ENCODE measurements at regions not wholly inside any gene's neighbourhood (a gene's known extent, or its start where the extent isn't known, plus 50 kb on each side); places are given as distances from the start of the nearest gene placed in this dataset.
A peak's percentile ranks its signal among the peaks of the same experiment; 100 is the strongest.

GRCh38 chr2:225190987-225191386 is 148.7 kb upstream of the DOCK10 start:
- peaks cover 7% of the 10 kb centered on the region for H3K4me1 ChIP-seq (ENCODE audit: insufficient read depth, poor library complexity, severe bottlenecking)
- peaks cover 14% of the 10 kb centered on the region for H3K27me3 ChIP-seq (ENCODE audit: insufficient read depth, poor library complexity, severe bottlenecking)
- TF ChIP-seq, protein P1, sequence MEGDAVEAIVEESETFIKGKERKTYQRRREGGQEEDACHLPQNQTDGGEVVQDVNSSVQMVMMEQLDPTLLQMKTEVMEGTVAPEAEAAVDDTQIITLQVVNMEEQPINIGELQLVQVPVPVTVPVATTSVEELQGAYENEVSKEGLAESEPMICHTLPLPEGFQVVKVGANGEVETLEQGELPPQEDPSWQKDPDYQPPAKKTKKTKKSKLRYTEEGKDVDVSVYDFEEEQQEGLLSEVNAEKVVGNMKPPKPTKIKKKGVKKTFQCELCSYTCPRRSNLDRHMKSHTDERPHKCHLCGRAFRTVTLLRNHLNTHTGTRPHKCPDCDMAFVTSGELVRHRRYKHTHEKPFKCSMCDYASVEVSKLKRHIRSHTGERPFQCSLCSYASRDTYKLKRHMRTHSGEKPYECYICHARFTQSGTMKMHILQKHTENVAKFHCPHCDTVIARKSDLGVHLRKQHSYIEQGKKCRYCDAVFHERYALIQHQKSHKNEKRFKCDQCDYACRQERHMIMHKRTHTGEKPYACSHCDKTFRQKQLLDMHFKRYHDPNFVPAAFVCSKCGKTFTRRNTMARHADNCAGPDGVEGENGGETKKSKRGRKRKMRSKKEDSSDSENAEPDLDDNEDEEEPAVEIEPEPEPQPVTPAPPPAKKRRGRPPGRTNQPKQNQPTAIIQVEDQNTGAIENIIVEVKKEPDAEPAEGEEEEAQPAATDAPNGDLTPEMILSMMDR (IDR thresholded peaks at IDR 0.05; ENCODE audit: poor library complexity, severe bottlenecking): no peak
- no peaks in the 10 kb centered on the region for H3K36me3 ChIP-seq (ENCODE audit: low read depth)
- no peak for ATAC-seq (ENCODE audit: low read depth)
- H3K9me3 ChIP-seq (ENCODE audit: severe bottlenecking): no peaks in the 10 kb centered on the region
- H3K27ac ChIP-seq (ENCODE audit: poor library complexity, severe bottlenecking): no peak overlapping the region
- no peak overlapping the region for H3K4me3 ChIP-seq (ENCODE audit: severe bottlenecking)
- no peak for DNase-seq (ENCODE audit: low spot score)

- Histone ChIP-seq H3K9me3 (ENCODE audit: severe bottlenecking) (no peaks in the 10 kb centered on the region), H3K4me3 (ENCODE audit: severe bottlenecking) (no peak overlapping the region), H3K27me3 (ENCODE audit: insufficient read depth, poor library complexity, severe bottlenecking) (peaks cover 13% of the 10 kb centered on the region), H3K36me3 (ENCODE audit: low read depth) (no peaks in the 10 kb centered on the region), H3K4me1 (ENCODE audit: insufficient read depth, poor library complexity, severe bottlenecking) (no peaks in the 10 kb centered on the region), H3K27ac (ENCODE audit: poor library complexity, severe bottlenecking) (no peak overlapping the region)
- DNase-seq (ENCODE audit: low spot score) (no peak), ATAC-seq (ENCODE audit: low read depth) (no peak)
- TF ChIP-seq, protein P1 (IDR thresholded peaks at IDR 0.05; ENCODE audit: poor library complexity, severe bottlenecking): no peak
Observed at GRCh38 chr2:225184948-225185347, 142.7 kb upstream of the DOCK10 start.

- TF ChIP-seq, protein P1 (IDR thresholded peaks at IDR 0.05; ENCODE audit: poor library complexity, severe bottlenecking): no peak
- Histone ChIP-seq H3K27me3 (ENCODE audit: insufficient read depth, poor library complexity, severe bottlenecking) (no peaks in the 10 kb centered on the region), H3K27ac (ENCODE audit: poor library complexity, severe bottlenecking) (no peak overlapping the region), H3K4me3 (ENCODE audit: severe bottlenecking) (no peak overlapping the region), H3K36me3 (ENCODE audit: low read depth) (no peaks in the 10 kb centered on the region), H3K4me1 (ENCODE audit: insufficient read depth, poor library complexity, severe bottlenecking) (no peaks in the 10 kb centered on the region), H3K9me3 (ENCODE audit: severe bottlenecking) (no peaks in the 10 kb centered on the region)
- ATAC-seq (ENCODE audit: low read depth) (no peak), DNase-seq (ENCODE audit: low spot score) (no peak)
Observed at GRCh38 chr2:225182126-225182525, 139.9 kb upstream of the DOCK10 start.

DNA sequence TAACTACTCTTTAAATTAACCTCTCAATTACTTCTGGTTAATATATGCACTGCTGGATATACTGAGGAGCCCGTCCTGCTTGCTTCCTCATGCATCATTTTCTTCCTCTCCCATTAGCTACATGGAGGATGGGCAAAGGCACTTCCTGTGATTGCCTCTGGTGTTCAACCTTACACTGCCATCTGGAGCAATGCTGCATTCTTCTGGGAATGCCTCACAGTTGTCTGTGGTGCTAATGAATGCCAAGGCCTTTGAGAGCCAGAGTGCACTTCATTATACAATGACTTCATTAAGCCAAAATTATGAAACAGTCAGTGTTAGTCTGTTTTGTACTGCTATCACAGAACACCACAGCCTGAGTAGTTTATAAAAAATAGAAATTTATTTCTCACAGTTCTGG is 134.8 kb upstream of the DOCK10 start:
- TF ChIP-seq, protein P1 (IDR thresholded peaks at IDR 0.05; ENCODE audit: poor library complexity, severe bottlenecking): no peak
- H3K36me3 ChIP-seq (ENCODE audit: low read depth): no peaks in the 10 kb centered on the region
- no peaks in the 10 kb centered on the region for H3K9me3 ChIP-seq (ENCODE audit: severe bottlenecking)
- peak; percentile 68 for ATAC-seq (ENCODE audit: low read depth)
- H3K4me3 ChIP-seq (ENCODE audit: severe bottlenecking): no peak overlapping the region
- no peaks in the 10 kb centered on the region for H3K27me3 ChIP-seq (ENCODE audit: insufficient read depth, poor library complexity, severe bottlenecking)
- no peak for DNase-seq (ENCODE audit: low spot score)
- no peak overlapping the region for H3K27ac ChIP-seq (ENCODE audit: poor library complexity, severe bottlenecking)
- no peaks in the 10 kb centered on the region for H3K4me1 ChIP-seq (ENCODE audit: insufficient read depth, poor library complexity, severe bottlenecking)

DNA sequence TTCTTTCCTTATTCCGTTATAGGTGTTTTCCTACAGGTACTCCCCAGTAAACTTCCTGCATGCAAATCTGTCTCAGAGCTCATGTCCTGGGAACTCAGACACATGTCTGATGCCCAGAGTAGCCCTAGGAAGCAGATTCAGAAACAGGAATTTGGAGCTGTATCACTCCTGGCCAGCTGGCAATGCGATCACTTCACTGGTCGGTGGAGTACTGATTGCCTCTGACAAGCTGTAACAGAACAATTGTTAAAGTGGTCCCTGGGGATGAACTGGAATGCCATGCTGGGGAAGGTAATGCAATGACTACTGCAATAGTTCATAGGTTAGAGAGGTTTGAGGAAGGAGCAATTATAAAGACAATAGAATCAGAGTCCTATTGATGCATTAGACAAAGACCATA is 131.6 kb upstream of the DOCK10 start:
- Histone ChIP-seq H3K27me3 (ENCODE audit: insufficient read depth, poor library complexity, severe bottlenecking) (no peaks in the 10 kb centered on the region), H3K36me3 (ENCODE audit: low read depth) (no peaks in the 10 kb centered on the region), H3K27ac (ENCODE audit: poor library complexity, severe bottlenecking) (no peak overlapping the region), H3K9me3 (ENCODE audit: severe bottlenecking) (no peaks in the 10 kb centered on the region), H3K4me1 (ENCODE audit: insufficient read depth, poor library complexity, severe bottlenecking) (no peaks in the 10 kb centered on the region), H3K4me3 (ENCODE audit: severe bottlenecking) (no peak overlapping the region)
- TF ChIP-seq, protein P1 (IDR thresholded peaks at IDR 0.05; ENCODE audit: poor library complexity, severe bottlenecking): no peak
- no peak for DNase-seq (ENCODE audit: low spot score)
- ATAC-seq (ENCODE audit: low read depth): no peak
